HG02938 (cell line): ENCODE measurements at regions not wholly inside any gene's neighbourhood (a gene's known extent, or its start where the extent isn't known, plus 50 kb on each side); places are given as distances from the start of the nearest gene placed in this dataset.
"Not testable (repeated sequence)": the region's sequence is repeated elsewhere in the genome, so short reads cannot be mapped to it uniquely, and the experiment has no call there.

Experiments
- ATAC-seq: cut with Tn5 transposase; IDR thresholded peaks from one replicate; pipeline ENCODE4 v1.9.1; 2021; ENCODE audit warnings: mild to moderate bottlenecking, moderate library complexity; ENCODE audit not compliant: unreplicated experiment

DNA sequence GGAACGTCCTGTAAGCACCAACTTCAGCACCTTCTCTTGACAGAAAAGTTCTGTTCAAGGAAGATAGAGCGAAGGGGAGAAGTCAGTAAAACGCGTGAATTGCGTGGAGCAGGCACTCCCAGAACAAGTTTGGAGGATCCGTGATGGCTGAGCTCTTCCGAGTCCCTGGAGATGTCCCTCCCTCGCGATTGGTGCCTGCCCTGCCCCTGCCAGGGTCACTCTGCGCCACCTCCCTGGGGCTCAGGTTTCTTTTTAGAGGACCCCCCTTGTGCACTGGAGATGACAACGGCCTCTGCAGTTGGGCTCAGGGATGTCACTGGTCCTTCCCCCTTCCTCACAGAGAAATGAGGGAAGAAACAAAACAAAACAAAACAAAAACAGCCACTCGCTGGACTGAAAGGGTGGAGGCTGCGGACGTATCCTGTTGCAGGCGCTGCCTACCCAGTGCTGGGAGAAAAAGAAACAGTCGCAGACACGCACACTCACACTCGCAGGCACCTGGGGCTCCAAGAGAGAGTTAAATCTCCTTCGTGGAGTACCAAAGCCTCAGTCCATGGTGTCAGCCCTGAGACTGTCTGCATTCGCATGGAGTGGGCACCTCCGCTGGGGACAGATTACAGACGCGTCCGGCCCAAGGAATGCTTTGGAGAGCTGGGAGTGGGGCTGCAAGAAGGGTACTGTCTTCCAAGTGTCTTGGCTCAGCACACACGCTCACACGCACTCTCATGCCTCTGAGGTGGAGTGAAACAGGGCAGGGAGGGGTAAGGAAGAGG lies 512.7 kb downstream of the SLCO4C1 start:
- no peak for ATAC-seq

DNA sequence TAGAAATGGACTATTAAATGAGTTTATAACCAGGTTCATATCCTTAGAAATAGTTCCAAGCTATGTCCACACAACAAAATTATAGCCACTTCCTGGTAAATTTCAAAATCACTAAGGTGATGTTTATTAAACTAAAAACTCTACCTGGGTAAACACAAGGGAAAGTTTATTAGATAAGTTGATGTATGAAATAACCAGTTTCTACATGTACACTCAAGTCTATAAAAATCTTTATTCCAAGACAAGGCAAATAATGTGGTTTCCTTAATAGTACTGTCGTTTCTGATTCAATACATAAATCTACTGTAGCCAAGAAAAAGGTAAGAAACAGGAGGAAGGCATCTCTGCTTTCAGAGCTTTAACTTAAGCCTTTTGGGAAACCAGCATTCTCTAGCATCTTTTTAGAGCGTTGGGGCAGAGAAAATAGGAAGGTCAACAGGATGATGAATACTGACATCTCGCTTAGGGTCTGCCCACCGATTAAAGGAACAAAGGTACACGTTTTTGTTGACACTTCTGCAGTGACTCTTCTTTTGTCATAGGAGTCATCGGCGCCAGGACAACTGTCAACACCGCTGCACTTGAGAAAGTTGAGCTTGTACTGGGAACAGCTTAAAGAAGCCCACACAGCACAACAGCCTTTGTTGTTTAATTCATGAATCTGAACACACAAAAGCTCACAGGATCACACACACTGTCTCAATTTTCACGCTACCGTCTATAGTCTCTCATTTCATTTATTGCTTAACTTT lies 513.6 kb downstream of the SLCO4C1 start:
- no peak for ATAC-seq

DNA sequence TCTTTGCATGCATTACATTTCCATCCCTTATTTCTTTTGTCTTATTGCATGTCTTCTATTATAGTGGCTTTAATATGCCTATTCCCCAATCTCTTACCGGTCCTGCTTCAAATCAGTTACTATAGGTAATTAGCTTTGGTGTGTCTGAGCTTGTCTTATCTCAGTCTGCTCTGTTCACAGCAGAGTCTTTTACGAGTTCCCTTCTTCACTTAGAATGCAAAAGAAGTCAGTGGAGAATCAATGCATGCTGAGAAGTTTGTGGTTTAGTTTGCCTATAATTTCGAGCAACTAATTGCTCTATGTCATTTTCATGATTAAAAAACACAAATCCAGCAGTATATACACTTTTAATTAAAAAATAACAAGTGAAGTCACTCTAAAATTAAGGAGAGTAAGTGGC lies 545.0 kb downstream of the SLCO4C1 start:
- no peak for ATAC-seq

DNA sequence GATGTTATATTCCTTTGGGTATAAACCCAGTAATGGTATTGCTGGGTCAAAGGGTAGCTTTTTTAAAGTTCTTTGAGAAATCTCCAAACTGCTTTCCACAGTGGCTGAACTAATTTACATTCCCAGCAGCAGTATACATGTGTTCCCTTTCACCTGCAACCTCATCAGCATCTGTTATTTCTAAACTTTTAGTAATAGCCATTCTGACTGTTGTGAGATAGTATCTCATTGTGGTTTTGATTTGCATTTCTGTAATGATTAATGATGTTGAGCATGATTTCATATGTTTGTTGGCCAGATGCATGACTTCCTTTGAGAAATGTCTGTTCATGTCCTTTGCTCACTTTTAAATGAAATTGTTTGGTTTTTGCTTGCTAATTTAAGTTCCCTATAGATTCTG lies 553.1 kb downstream of the SLCO4C1 start:
- peak; percentile 69 for ATAC-seq

DNA sequence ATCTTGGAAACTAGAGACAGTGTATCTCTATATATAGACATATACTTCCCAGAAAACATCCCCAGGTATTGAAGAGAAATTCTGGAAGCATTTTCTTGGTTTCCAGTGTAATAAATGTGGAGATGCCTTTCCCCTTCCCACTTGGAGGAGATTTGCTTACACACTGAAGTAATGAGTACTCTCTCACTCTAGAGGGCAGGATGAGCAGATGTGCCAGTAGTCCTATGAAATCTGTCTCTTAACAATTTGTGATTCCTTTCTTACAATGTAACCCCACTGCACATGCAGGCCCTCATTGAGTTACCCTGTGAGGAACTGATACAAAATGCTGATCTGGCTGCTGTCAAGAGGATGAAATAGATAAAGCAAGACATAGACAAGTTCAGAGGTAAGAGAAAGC lies 567.2 kb downstream of the SLCO4C1 start:
- ATAC-seq, result no peak

DNA sequence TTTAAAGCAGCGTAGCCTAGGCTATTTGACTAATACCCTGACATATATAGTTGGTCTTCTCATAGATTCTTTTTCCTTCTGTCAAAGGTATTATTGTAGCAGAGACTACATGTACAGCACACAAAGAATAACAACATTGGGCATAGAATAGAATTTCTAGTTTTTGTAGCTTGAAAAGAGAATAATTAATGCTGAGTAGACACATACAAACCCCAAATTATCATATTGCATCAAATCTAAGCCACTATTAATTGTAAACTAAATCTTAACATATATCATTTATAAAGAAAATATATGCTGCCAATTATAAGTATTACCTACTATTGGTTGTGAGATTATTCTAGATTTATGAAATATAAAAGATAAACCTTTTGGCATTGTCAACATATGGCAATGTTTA lies 574.5 kb downstream of the SLCO4C1 start:
- no peak for ATAC-seq

DNA sequence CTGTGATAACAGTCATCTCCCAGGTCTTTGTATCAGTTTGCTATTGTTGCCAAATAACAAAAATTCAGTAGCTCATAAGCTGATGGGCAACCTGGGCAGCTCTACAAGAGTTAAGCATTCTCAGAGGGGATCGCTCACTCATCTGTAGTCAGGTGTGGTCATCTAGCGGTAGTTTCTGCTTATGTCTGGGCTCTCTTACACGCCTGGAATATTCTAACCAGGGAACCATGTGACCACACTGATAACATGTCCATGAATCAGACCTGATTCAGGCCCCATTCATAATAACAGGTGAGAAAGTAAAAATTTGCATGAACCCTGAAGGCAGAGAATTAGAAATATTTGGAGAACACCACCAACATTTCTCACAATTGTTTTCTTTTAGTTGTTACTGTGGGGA lies 576.1 kb downstream of the SLCO4C1 start:
- ATAC-seq, result no peak

DNA sequence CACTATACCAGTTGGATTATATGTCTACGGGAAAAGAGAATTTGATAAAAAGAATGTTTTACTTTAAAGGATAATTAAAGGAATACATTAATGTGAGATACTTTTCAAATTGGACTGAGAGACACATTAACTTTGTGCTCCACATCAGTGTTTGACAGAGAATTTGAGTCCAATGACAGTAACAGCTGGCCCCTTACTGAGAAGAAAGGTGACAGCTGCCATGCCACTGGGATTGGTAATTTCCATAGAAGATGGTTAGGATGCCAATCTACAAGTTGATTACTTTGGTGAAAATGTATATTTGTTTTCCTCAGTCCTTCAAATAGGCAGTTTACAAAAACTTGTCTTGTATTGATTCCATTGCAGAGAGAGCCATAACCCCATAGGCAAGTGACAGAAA lies 578.4 kb downstream of the SLCO4C1 start:
- ATAC-seq, result no peak

DNA sequence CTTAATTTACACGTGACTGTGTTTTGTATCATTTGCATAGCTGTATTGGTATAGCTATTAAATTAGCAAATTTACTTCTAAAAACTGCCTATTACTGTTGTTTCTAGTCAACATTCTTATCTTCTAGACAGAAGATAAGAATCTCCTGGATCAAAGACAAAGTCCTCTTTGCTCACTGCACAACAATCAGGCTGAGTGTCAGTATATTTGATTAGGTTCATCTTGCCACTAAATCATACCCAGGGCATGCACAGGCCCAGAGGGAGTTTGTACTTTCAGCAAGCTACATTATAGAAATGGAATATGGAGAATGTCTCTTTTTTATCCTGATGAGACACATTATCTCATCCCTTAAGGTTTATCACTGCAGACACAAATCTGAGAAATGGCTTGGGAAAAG lies 579.1 kb downstream of the SLCO4C1 start:
- ATAC-seq, result no peak

DNA sequence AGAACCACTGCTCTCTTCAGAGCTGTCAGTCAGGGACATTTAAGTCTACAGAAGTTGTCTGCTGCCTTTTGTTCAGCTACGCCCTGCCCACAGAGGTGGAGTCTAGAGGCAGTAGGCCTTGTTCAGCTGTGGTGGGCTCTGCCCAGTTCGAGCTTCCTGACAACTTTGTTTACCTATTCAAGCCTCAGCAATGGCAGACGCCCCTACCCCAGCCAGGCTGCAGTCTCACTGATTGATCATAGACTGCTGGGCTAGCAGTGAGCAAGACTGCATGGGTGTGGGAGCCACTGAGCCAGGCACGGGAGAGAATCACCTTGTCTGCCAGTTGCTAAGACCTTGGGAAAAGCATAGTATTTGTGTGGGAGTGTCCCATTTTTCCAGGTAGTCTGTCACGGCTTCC lies 580.3 kb downstream of the SLCO4C1 start:
- ATAC-seq, result not testable (repeated sequence)

DNA sequence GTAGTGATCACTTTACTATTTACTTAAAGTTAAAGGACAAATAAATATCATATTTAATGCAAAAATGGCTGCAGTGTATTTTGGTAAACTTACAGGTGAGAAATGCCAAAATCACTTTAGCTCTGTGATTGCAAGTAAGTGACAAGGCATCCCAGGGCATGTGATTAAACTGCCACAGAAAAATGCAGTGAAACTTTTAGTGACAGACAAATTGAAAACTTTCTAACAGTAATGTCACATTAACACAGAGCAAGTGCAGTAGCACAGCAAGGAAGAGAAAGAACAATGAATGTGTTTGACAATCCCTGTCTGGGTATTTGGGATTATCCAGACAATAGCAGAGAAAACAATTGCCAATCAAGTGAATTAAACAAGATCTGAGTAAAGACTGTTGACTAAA lies 606.8 kb downstream of the SLCO4C1 start:
- ATAC-seq, result no peak

DNA sequence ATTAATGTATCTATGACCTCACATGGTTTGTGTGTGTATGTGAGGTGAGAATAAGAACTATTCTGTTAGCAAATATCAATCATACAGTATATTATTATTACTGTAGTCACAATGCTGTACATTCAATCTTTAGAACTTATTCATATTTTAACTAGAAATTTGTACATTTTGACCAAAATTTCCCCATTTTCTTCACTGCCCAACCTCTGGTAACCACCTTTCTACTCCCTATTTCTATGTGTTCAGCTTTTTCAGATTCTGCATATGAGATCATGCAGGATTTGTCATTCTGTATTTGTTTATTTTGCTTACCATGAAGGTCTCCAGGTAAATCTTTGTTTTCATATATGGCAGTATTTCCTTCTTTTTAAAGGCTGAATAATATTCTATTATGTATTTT lies 607.9 kb downstream of the SLCO4C1 start:
- no peak for ATAC-seq

DNA sequence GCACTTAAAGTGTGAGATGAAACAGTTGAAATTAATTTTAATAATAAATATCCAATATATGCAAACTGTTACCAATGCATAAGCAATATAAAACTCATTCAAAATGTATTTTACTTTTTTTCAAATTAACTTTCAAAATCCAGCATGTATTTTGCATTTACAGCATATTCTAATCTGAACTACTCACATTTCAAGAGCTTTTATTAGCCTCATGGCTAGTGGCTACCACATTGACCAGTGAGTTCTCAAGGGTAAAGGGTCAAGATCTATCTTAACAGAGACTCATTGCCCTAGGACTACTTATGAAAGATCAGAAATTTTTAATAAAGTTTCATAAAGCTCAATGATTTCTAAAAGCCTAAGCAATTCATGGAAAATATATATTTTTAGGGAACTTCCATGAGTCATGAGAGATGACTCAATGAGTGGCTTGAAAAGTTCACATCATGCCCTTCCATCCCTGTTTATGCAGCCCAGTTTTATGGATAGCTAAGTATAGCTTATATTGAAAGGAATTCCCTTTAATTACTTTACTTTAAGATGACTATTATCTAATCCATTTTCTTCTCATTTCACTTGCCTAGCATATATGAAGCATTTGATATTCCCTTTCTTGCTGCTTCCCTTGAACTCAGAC lies 608.6 kb downstream of the SLCO4C1 start:
- ATAC-seq, result no peak

DNA sequence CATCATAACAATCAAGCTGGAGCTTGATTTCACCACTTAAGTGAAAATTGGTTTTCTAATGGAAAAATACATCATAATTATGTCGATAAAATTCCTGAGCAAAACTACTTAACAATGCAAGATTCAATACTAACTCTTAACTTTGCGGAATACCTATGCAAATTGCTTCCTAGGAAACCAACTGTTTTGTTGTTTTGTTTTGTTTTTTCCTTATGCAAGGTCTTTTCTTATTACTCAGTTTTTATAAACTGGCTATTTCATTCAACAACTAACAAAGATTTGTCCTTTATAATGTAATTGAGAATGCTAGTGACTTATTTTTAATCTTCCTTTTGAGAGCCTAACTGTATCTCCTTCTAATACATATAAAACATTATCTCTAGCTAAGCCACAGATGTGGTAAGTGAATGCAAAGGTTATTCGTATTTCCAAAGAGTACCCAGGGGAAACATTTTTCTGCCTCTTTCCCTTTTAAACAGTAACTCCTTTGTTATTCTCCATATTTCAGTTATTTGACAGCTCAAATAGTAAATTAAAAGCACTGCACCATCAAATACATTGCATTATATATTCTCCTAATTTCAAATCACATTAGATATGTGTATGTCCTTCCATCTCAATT lies 609.4 kb downstream of the SLCO4C1 start:
- ATAC-seq, result no peak

DNA sequence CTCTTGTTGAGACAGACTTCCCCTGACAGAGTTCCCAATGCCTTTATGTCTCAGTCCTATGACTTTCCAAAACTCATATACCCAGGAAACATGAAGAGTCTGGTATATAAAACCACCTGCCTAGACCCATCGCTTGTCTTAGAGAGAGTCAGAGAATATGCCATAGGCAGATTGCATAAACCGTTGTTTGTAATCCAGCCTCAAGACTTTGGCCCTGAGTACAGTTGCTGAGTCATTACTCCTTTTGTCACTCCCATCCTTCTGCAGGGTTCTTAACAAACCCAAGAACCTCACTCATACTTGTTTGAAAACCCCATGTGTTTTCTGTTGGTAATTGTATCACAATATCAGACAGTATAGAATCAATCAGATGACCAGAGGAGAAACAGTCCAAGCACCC lies 616.3 kb downstream of the SLCO4C1 start:
- ATAC-seq, result no peak

DNA sequence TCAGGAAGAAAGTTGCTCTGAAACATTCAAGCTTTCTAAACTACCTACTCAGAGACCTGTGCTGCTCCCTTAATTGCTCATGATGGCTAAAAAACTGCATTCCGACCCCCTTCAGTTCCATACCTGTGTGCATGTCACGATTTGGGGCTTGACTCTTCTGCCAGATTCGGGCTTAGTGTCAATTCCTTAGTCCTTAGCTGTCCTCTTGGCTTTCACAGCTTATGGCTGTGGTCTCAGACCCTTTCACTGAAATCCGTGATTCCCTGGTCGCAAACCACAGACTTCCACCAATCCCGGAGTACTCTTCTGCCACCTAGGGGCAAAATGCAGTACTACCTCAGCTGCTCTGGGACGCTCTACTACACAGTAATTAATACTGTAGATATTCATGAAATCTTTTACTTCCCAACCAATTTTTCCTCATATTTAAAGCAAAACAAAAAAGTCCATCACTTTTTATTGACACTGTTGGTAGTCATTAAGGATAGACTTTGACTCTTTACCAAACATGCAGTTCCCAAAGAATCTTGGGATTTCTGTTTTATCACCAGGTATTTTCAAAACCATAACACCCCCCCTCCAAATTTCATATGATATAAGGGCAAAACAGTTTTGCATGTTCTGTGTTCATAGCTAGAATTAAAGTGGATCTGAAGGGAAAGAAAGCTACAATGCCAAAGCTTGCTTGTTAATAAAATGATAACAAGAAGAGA lies 617.4 kb downstream of the SLCO4C1 start:
- peak; percentile 81 for ATAC-seq

DNA sequence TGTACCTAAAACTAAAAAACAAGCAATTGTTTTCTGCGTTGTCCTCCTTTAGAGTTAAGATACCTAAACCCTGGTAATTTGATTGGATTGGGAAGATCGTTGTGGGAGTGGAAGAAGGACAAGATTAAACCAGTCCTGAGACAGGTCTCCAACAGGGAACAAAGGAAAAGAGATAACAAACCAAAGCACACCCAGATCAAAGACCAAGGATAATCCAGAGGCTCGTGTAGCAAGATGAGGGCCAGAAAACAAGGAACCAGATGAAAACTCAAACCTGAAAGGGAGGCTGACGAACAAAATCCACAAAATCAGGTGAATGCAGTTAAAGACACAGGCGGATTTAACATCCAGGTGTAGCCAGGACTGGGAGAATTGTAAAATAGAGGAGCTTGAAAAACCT lies 618.1 kb downstream of the SLCO4C1 start:
- ATAC-seq, result no peak

DNA sequence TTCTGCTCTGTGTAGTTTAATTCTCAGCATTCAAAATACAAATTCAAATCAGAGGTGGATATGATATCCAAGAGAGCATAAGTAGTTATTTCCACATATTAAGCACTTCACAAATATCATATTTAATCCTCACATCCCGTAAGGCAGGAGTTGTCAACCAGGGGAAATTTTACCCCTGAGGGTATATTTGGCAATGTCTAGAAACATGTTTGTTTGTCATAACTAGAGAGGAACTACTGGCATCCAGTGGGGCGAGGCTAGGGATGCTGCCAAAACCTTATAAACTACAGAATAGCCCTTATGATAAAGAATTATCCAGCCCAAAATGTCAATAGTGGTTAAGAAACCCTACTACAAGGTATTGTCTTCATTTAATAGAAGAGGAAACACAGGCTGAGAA lies 619.4 kb downstream of the SLCO4C1 start:
- ATAC-seq, result no peak

DNA sequence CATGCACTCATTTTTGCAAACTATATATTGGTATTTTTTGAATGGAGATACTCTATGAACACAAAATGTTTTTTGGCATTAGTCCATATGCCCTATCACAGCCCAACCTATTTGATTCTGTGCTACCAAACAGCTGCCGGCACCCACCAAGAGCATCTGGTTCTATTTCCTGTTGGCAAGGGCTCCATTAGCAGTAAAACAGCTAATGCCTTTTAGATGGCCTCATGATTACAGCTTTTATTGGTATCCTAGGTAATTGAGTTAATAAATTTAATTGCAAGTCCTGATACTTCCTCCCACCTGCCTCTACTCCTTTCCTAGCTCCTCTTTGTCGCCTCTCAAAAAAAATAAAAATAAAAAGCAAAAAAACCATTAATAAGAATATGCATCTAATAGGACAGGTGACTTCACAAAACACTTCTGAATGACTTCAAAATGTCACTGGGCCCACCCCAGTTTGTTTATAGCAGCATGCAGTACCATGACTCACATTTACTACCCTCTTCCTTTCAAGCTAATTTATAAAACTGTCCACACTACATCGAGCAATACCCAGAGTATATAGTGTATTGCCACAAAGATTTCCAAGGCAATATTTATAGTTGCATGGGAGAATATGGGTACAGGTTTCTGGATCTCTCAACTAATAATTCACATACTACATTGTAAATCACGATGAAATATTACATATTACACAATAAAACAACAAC lies 620.4 kb downstream of the SLCO4C1 start:
- no peak for ATAC-seq

DNA sequence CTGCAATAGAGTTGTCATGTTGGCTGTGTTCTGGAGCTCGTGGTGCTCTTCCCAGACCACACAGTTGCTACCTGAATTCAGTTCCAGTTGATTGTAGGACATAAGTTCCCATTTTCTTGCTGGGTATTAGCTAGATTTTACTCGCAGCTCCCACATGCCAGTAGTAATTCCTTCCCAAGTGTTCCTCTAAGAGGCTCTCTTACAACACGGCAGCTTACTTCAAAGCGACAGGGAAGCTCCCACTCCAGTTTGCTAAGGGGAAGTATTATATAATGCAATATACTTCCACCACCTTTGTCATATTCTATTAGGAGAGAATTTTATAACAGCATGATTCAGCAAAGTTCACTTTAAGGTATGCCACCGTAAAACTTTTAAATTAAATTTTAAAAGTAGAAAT lies 623.0 kb downstream of the SLCO4C1 start:
- ATAC-seq, result no peak
